Vagina (tissue), 2 donors: ENCODE measurements at regions not wholly inside any gene's neighbourhood (a gene's known extent, or its start where the extent isn't known, plus 50 kb on each side); places are given as distances from the start of the nearest gene placed in this dataset.

Experiments
- CTCF ChIP-seq, 3 experiments: fragments of 450-650 bp in 2 of 3; fragments of 200-600 bp in 1 of 3; sonication (generic) in 1 of 3; IDR thresholded peaks; one replicate each; pipeline ENCODE4 v1.5.1; 2017 to 2019; ENCODE audit warnings: antibody characterized with exemption in 3 of 3, mild to moderate bottlenecking in 2 of 3, moderate library complexity in 2 of 3
- POLR2AphosphoS5 ChIP-seq, 2 donors: sonication (generic); formaldehyde crosslinking; IDR thresholded peaks; one replicate each; pipeline ENCODE4 v1.9.0; 2017; ENCODE audit warnings: antibody characterized with exemption in 2 of 2, mild to moderate bottlenecking in 2 of 2, low read depth in 1 of 2; ENCODE audit not compliant: insufficient read depth in 1 of 2

DNA sequence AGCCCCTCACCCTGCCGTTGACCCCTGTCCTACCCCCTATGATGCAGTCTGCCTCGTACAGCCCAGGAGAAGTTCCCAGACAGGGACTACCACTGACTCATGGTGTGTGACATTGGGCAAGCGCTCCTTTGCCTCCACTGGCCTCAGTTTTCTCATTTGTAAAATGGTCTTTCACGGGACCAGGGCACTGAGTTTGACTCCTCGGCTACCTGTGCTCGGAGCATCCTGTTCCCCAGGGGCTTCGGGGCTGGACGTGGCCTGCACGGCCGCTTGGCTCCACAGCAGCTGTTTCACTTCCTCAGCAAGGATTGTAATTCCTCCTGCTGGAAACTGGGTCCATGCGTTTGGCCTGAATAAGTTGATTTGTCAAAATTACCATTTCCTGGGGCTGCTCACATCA, 277.3 kb downstream of the MATN1 start:
- no peak for TF ChIP-seq POLR2AphosphoS5 (IDR thresholded peaks at IDR 0.05; ENCODE audit: insufficient read depth in 1 of 2, low read depth in 1 of 2)
- no peak for TF ChIP-seq CTCF (IDR thresholded peaks at IDR 0.05)
